ENCODE measurements at regions not wholly inside any gene's neighbourhood (a gene's known extent, or its start where the extent isn't known, plus 50 kb on each side); places are given as distances from the start of the nearest gene placed in this dataset.

DNA sequence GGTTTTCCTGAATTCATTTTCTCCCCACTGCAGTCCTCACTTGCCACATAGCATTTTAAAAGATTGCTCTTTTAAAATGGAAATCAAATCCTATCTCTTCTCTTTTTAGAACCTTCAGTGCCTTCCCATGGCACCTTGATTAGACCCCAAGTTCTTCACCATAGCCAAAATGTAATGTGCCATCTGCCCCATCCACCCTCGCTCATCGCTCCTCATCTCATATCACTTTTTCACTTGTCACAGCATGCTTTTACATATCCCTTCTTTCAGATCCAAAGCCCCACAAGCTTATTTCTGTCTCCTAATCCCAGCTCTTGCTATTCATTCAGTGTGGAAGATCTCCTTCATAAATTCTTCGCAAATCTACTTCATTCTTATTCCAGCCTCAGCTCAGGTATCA, 161.7 kb downstream of the CD47 start:
- TF ChIP-seq, protein P1, sequence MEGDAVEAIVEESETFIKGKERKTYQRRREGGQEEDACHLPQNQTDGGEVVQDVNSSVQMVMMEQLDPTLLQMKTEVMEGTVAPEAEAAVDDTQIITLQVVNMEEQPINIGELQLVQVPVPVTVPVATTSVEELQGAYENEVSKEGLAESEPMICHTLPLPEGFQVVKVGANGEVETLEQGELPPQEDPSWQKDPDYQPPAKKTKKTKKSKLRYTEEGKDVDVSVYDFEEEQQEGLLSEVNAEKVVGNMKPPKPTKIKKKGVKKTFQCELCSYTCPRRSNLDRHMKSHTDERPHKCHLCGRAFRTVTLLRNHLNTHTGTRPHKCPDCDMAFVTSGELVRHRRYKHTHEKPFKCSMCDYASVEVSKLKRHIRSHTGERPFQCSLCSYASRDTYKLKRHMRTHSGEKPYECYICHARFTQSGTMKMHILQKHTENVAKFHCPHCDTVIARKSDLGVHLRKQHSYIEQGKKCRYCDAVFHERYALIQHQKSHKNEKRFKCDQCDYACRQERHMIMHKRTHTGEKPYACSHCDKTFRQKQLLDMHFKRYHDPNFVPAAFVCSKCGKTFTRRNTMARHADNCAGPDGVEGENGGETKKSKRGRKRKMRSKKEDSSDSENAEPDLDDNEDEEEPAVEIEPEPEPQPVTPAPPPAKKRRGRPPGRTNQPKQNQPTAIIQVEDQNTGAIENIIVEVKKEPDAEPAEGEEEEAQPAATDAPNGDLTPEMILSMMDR (IDR thresholded peaks at IDR 0.05; ENCODE audit: insufficient read depth in 1 of 2, low read depth in 1 of 2, low read length in 1 of 2, severe bottlenecking in 1 of 2, unreplicated experiment in 1 of 2) = no peak
- H3K27me3 ChIP-seq (replicated peaks; ENCODE audit: control insufficient read depth, insufficient read depth, low read length) = peaks cover 3% of the 10 kb centered on the region; the same call in 1 of the 2 replicates
- intact Hi-C loops (cut with micrococcal nuclease; ENCODE audit: unreplicated experiment) = loop anchor here (5.0 to 10.0 kb wide), 2 partner anchors 72 to 254 kb away; no protein-coding TSS in a partner anchor
- no peaks in the 10 kb centered on the region for H3K4me1 ChIP-seq
- H3K36me3 ChIP-seq (ENCODE audit: control insufficient read depth, insufficient read depth, low read length) = no peaks in the 10 kb centered on the region
- Mint-ChIP-seq H3K36me3 (ENCODE audit: insufficient read depth, unreplicated experiment) (no peaks in the 10 kb centered on the region), H3K27ac (ENCODE audit: unreplicated experiment) (no peak overlapping the region), H3K27me3 (ENCODE audit: insufficient read depth, unreplicated experiment) (peaks cover 10% of the 10 kb centered on the region), H3K9me3 (ENCODE audit: unreplicated experiment) (peaks cover 9% of the 10 kb centered on the region), H3K4me1 (ENCODE audit: low read depth, unreplicated experiment) (peaks cover 5% of the 10 kb centered on the region), H3K4me3 (ENCODE audit: unreplicated experiment) (no peak overlapping the region)
- no peak for DNase-seq
- 0 out of 2 replicates have a peak, but pooled peaks cover 6% of the 10 kb centered on the region for H3K9me3 ChIP-seq
- ChIA-PET POLR2A (no interaction called here), CTCF (no interaction called here)
- H3K4me3 ChIP-seq (ENCODE audit: low read depth, low read length) = no peak overlapping the region
- no TSS peak for BruUV-seq (replicated peaks)

DNA sequence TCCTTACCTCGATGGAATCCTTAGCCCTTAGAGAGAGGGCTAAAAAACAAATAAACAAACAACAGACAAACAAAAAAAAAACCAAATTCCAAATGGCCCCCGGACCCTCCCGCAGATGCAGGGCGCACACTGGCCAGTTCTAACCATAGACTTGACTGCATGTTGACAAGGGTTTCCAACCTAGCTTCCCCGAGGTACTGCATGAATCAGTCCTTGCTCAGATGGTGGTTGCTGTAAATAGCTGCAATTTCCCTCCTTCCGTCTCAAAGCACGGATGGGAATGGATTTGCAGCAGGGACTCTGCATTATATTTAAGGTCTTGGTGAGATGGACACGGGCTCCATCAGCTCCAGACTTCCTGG, 162.8 kb downstream of the CD47 start:
- BruUV-seq (replicated peaks) = no TSS peak
- Histone ChIP-seq H3K9me3 (no peaks in the 10 kb centered on the region), H3K4me3 (ENCODE audit: low read depth, low read length) (peak overlapping the region; percentile 36), H3K27me3 (replicated peaks; ENCODE audit: control insufficient read depth, insufficient read depth, low read length) (peaks cover 3% of the 10 kb centered on the region; the same call in 1 of the 2 replicates), H3K36me3 (ENCODE audit: control insufficient read depth, insufficient read depth, low read length) (no peaks in the 10 kb centered on the region), H3K4me1 (no peaks in the 10 kb centered on the region)
- Mint-ChIP-seq H3K27me3 (ENCODE audit: insufficient read depth, unreplicated experiment) (peaks cover 10% of the 10 kb centered on the region), H3K4me1 (ENCODE audit: low read depth, unreplicated experiment) (peaks cover 5% of the 10 kb centered on the region), H3K27ac (ENCODE audit: unreplicated experiment) (no peak overlapping the region), H3K9me3 (ENCODE audit: unreplicated experiment) (peaks cover 1% of the 10 kb centered on the region), H3K36me3 (ENCODE audit: insufficient read depth, unreplicated experiment) (no peaks in the 10 kb centered on the region), H3K4me3 (ENCODE audit: unreplicated experiment) (peak overlapping the region; percentile 74)
- TF ChIP-seq, protein P1 (IDR thresholded peaks at IDR 0.05; ENCODE audit: insufficient read depth in 1 of 2, low read depth in 1 of 2, low read length in 1 of 2, severe bottlenecking in 1 of 2, unreplicated experiment in 1 of 2) = no peak
- intact Hi-C loops (cut with micrococcal nuclease; ENCODE audit: unreplicated experiment) = loop anchor here (5.0 to 10.0 kb wide), 2 partner anchors 71 to 253 kb away; no protein-coding TSS in a partner anchor
- ChIA-PET CTCF (interaction anchor here (0.8 to 1.4 kb wide), 3 partner anchors 16 to 252 kb away, joined by 3 to 10 read pairs (median 4); no protein-coding TSS in a partner anchor), POLR2A (no interaction called here)
- peak in 1 of 2 experiments; percentile 1 for DNase-seq

DNA sequence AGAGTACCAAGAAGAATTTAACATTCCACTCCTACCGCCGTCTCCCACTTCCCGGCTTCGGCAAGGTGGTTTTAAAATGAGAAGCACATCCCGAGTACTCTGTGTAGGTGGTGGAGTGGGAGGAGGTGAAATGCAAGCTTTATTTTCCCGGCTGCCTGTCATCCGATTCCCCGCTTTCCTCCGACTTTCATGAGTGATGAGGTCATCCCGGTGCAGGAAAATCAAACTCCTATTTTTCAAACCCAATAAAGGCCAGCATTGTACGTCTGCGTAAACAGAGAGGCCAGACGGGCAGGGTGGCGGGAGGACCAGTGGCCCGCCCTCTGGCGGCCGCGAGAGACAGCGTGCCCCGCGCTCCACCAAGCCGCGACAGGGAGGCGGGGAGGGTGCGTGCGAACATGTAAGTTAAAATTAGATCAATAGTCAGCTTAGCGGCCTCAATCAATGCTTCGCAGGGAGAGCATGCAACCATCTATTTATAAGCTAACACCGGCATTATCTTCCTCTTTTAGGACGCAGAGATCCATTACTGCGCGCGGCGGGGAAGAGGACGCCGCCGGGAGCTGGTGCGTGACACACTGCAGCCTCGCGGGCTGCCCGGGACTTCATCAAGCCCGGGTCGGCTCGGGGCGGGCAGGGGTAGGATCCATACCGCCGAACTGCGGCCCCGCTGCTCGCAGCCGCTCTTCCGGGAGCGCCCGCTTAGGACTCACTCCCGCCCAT, 163.3 kb downstream of the CD47 start:
- no peaks in the 10 kb centered on the region for H3K4me1 ChIP-seq
- no peak overlapping the region for H3K27ac Mint-ChIP-seq (ENCODE audit: unreplicated experiment)
- H3K4me3 ChIP-seq (ENCODE audit: low read depth, low read length) = peak overlapping the region; percentile 36
- H3K4me1 Mint-ChIP-seq (ENCODE audit: low read depth, unreplicated experiment) = peaks cover 5% of the 10 kb centered on the region
- H3K27me3 ChIP-seq (replicated peaks; ENCODE audit: control insufficient read depth, insufficient read depth, low read length) = peaks cover 3% of the 10 kb centered on the region; the same call in 1 of the 2 replicates
- no peaks in the 10 kb centered on the region for H3K36me3 ChIP-seq (ENCODE audit: control insufficient read depth, insufficient read depth, low read length)
- peaks cover 10% of the 10 kb centered on the region for H3K27me3 Mint-ChIP-seq (ENCODE audit: insufficient read depth, unreplicated experiment)
- peak; percentile 37 to 64 for DNase-seq
- CTCF ChIA-PET = interaction anchor here (0.8 to 1.4 kb wide), 3 partner anchors 16 to 252 kb away, joined by 3 to 10 read pairs (median 4); no protein-coding TSS in a partner anchor
- no peaks in the 10 kb centered on the region for H3K9me3 Mint-ChIP-seq (ENCODE audit: unreplicated experiment)
- peak overlapping the region; percentile 74 for H3K4me3 Mint-ChIP-seq (ENCODE audit: unreplicated experiment)
- intact Hi-C loops (cut with micrococcal nuclease; ENCODE audit: unreplicated experiment) = loop anchor here (1.0 to 10.0 kb wide), 4 partner anchors 70 to 691 kb away; no protein-coding TSS in a partner anchor
- TF ChIP-seq, protein P1 (IDR thresholded peaks at IDR 0.05; ENCODE audit: insufficient read depth in 1 of 2, low read depth in 1 of 2, low read length in 1 of 2, severe bottlenecking in 1 of 2, unreplicated experiment in 1 of 2) = peak; percentile 78 to 92
- H3K36me3 Mint-ChIP-seq (ENCODE audit: insufficient read depth, unreplicated experiment) = no peaks in the 10 kb centered on the region
- BruUV-seq (replicated peaks) = no TSS peak
- H3K9me3 ChIP-seq = no peaks in the 10 kb centered on the region
- POLR2A ChIA-PET = no interaction called here
